ENCODE measurements at regions not wholly inside any gene's neighbourhood (a gene's known extent, or its start where the extent isn't known, plus 50 kb on each side); places are given as distances from the start of the nearest gene placed in this dataset.

DNA sequence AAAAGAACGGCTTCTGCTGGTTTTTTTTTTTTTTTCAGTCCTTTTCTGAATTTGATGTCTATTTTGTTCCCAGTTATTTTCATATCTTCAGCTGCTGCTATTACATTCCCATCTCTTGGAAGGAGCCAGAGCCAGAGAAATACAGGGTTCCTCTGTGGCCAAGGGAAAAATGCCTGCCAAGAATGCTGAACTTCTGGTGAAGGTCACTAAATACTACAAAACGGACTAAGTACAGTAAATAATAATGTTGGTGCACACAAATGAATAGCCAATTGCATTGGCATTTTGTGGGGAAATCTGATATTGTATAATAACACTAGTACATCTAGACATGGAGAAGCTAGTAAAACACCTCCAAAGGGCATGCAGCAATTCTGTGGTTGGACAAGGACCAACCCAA lies 56.3 kb upstream of the ZEB1 start:
- Histone ChIP-seq H3K4me3 (ENCODE audit: low read depth in 2 of 2, low read length in 1 of 2) (peak overlapping the region in 1 of 2 experiments; percentile 48; a peak in 2 of 4 replicates), H3K27ac (ENCODE audit: low read depth in 2 of 2, low read length in 1 of 2) (peak overlapping the region; percentile 76 to 84; a peak in 3 of 4 replicates), H3K79me2 (ENCODE audit: insufficient read depth) (no peaks in the 10 kb centered on the region), H3K9me3 (no peaks in the 10 kb centered on the region), H4K20me1 (ENCODE audit: insufficient read depth) (no peaks in the 10 kb centered on the region), H3K9ac (0 out of 2 replicates have a peak overlapping the region, but pooled peaks have one; percentile 28), H3K36me3 (replicated peaks in 1 of 2; ENCODE audit: control insufficient read depth in 1 of 2, insufficient read depth in 2 of 2, low read length in 1 of 2) (no peaks in the 10 kb centered on the region), H3K9me2 (no peaks in the 10 kb centered on the region), H3F3A (replicated peaks; ENCODE audit: insufficient read depth) (peaks cover 19% of the 10 kb centered on the region), H3K4me1 (ENCODE audit: control insufficient read depth in 1 of 2, insufficient read depth in 2 of 2, low read depth in 1 of 2, low read length in 1 of 2) (no peaks in the 10 kb centered on the region; a peak in 2 of 4 replicates), H3K4me2 (peak overlapping the region; percentile 73), H2AFZ (ENCODE audit: low read depth) (no peak overlapping the region; the same call in 1 of the 2 replicates), H3K27me3 (ENCODE audit: insufficient read depth) (no peaks in the 10 kb centered on the region)
- DNase-seq, result no peak
- WGBS (ENCODE audit: low lambda C conversion rate), result 52% methylated on average over 2 of the region's 2 CpGs
- TF ChIP-seq EP300 (IDR thresholded peaks at IDR 0.05; ENCODE audit: borderline replicate concordance in 1 of 2, low read depth in 1 of 2, low read length in 1 of 2) (no peak), MXI1 (IDR thresholded peaks at IDR 0.05; ENCODE audit: low read depth, low read length) (no peak), RXRA (IDR thresholded peaks at IDR 0.05; ENCODE audit: borderline replicate concordance, low read depth) (peak; percentile 42; the same call in 1 of the 2 replicates), GATA2 (CRISPR knock-in tag; IDR thresholded peaks at IDR 0.05) (no peak), JUND (IDR thresholded peaks at IDR 0.05) (no peak), NFIC (IDR thresholded peaks at IDR 0.05; ENCODE audit: borderline replicate concordance) (peak; percentile 30; the same call in 1 of the 2 replicates), TCF12 (IDR thresholded peaks at IDR 0.05) (peak; percentile 15; the same call in 1 of the 2 replicates), SIN3A (IDR thresholded peaks at IDR 0.05; ENCODE audit: borderline replicate concordance, low read depth, low read length) (no peak), EZH2phosphoT487 (IDR thresholded peaks at IDR 0.05; ENCODE audit: borderline replicate concordance, low read depth) (no peak), RAD21 (IDR thresholded peaks at IDR 0.05; ENCODE audit: low read length) (no peak), NRF1 (IDR thresholded peaks at IDR 0.05; ENCODE audit: low read depth, low read length) (no peak), FOXM1 (IDR thresholded peaks at IDR 0.05; ENCODE audit: low read depth) (no peak)
- TF ChIP-seq, protein P1, sequence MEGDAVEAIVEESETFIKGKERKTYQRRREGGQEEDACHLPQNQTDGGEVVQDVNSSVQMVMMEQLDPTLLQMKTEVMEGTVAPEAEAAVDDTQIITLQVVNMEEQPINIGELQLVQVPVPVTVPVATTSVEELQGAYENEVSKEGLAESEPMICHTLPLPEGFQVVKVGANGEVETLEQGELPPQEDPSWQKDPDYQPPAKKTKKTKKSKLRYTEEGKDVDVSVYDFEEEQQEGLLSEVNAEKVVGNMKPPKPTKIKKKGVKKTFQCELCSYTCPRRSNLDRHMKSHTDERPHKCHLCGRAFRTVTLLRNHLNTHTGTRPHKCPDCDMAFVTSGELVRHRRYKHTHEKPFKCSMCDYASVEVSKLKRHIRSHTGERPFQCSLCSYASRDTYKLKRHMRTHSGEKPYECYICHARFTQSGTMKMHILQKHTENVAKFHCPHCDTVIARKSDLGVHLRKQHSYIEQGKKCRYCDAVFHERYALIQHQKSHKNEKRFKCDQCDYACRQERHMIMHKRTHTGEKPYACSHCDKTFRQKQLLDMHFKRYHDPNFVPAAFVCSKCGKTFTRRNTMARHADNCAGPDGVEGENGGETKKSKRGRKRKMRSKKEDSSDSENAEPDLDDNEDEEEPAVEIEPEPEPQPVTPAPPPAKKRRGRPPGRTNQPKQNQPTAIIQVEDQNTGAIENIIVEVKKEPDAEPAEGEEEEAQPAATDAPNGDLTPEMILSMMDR (IDR thresholded peaks at IDR 0.05), result no peak
- TF ChIP-seq, protein P2, sequence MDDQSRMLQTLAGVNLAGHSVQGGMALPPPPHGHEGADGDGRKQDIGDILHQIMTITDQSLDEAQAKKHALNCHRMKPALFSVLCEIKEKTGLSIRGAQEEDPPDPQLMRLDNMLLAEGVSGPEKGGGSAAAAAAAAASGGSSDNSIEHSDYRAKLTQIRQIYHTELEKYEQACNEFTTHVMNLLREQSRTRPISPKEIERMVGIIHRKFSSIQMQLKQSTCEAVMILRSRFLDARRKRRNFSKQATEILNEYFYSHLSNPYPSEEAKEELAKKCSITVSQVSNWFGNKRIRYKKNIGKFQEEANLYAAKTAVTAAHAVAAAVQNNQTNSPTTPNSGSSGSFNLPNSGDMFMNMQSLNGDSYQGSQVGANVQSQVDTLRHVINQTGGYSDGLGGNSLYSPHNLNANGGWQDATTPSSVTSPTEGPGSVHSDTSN (IDR thresholded peaks at IDR 0.05), result no peak
- TF ChIP-seq, protein P3, sequence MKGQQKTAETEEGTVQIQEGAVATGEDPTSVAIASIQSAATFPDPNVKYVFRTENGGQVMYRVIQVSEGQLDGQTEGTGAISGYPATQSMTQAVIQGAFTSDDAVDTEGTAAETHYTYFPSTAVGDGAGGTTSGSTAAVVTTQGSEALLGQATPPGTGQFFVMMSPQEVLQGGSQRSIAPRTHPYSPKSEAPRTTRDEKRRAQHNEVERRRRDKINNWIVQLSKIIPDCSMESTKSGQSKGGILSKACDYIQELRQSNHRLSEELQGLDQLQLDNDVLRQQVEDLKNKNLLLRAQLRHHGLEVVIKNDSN (IDR thresholded peaks at IDR 0.05; ENCODE audit: borderline replicate concordance, low read depth), result no peak
- TF ChIP-seq, protein P4, sequence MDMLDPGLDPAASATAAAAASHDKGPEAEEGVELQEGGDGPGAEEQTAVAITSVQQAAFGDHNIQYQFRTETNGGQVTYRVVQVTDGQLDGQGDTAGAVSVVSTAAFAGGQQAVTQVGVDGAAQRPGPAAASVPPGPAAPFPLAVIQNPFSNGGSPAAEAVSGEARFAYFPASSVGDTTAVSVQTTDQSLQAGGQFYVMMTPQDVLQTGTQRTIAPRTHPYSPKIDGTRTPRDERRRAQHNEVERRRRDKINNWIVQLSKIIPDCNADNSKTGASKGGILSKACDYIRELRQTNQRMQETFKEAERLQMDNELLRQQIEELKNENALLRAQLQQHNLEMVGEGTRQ (IDR thresholded peaks at IDR 0.05; ENCODE audit: borderline replicate concordance, low read depth, low read length), result no peak
- TF ChIP-seq, protein P5, sequence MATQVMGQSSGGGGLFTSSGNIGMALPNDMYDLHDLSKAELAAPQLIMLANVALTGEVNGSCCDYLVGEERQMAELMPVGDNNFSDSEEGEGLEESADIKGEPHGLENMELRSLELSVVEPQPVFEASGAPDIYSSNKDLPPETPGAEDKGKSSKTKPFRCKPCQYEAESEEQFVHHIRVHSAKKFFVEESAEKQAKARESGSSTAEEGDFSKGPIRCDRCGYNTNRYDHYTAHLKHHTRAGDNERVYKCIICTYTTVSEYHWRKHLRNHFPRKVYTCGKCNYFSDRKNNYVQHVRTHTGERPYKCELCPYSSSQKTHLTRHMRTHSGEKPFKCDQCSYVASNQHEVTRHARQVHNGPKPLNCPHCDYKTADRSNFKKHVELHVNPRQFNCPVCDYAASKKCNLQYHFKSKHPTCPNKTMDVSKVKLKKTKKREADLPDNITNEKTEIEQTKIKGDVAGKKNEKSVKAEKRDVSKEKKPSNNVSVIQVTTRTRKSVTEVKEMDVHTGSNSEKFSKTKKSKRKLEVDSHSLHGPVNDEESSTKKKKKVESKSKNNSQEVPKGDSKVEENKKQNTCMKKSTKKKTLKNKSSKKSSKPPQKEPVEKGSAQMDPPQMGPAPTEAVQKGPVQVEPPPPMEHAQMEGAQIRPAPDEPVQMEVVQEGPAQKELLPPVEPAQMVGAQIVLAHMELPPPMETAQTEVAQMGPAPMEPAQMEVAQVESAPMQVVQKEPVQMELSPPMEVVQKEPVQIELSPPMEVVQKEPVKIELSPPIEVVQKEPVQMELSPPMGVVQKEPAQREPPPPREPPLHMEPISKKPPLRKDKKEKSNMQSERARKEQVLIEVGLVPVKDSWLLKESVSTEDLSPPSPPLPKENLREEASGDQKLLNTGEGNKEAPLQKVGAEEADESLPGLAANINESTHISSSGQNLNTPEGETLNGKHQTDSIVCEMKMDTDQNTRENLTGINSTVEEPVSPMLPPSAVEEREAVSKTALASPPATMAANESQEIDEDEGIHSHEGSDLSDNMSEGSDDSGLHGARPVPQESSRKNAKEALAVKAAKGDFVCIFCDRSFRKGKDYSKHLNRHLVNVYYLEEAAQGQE (IDR thresholded peaks at IDR 0.05; ENCODE audit: low read depth, low read length), result no peak
- POLR2A ChIA-PET, result no interaction called here
- CTCF ChIA-PET, result no interaction called here
